SK-N-SH treated with all-trans-retinoic acid at 6 μM for 48 hours (cell line): ENCODE measurements at regions not wholly inside any gene's neighbourhood (a gene's known extent, or its start where the extent isn't known, plus 50 kb on each side); places are given as distances from the start of the nearest gene placed in this dataset.

ENCODE experiments used
- BACH2 ChIP-seq: fragments of 250-450 bp; sonication (Bioruptor Pico); IDR thresholded peaks from 2 replicates; pipeline ENCODE4 v1.9.0; 2021; ENCODE audit warnings: mild to moderate bottlenecking, borderline replicate concordance
- CSDC2 ChIP-seq: fragments of 250-450 bp; sonication (Bioruptor Pico); IDR thresholded peaks from 2 replicates; pipeline ENCODE4 v1.5.0; 2020; ENCODE audit warnings: mild to moderate bottlenecking, moderate library complexity
- ESRRG ChIP-seq: fragments of 250-450 bp; sonication (Bioruptor Pico); IDR thresholded peaks from 2 replicates; pipeline ENCODE4 v1.6.1; 2021; ENCODE audit warnings: mild to moderate bottlenecking
- PATZ1 ChIP-seq: fragments of 250-450 bp; sonication (Bioruptor Pico); IDR thresholded peaks from 2 replicates; pipeline ENCODE4 v1.8.0; 2020; ENCODE audit warnings: mild to moderate bottlenecking, moderate library complexity, borderline replicate concordance
- PPARA ChIP-seq: fragments of 250-450 bp; sonication (Bioruptor Pico); IDR thresholded peaks from 2 replicates; pipeline ENCODE4 v1.5.0; 2020; ENCODE audit warnings: mild to moderate bottlenecking, borderline replicate concordance
- RARB ChIP-seq: fragments of 250-450 bp; sonication (Bioruptor Pico); IDR thresholded peaks from 2 replicates; pipeline ENCODE4 v1.8.0; 2021; ENCODE audit warnings: mild to moderate bottlenecking, moderate library complexity
- SNAI2 ChIP-seq: fragments of 250-450 bp; sonication (Bioruptor Pico); IDR thresholded peaks from 2 replicates; pipeline ENCODE4 v1.5.0; 2020; ENCODE audit warnings: mild to moderate bottlenecking, moderate library complexity
- TCF4 ChIP-seq: fragments of 250-450 bp; sonication (Bioruptor Pico); IDR thresholded peaks from 2 replicates; pipeline ENCODE4 v1.8.0; 2021; ENCODE audit warnings: mild to moderate bottlenecking, moderate library complexity, borderline replicate concordance
- ZFP30 ChIP-seq: fragments of 450-650 bp; formaldehyde crosslinking; IDR thresholded peaks from 2 replicates; pipeline ENCODE4 v1.5.0; 2022; ENCODE audit warnings: mild to moderate bottlenecking, moderate library complexity
- ZNF8 ChIP-seq: fragments of 450-650 bp; formaldehyde crosslinking; IDR thresholded peaks from 2 replicates; pipeline ENCODE4 v1.5.0; 2020; ENCODE audit warnings: mild to moderate bottlenecking, moderate library complexity

GRCh38 chr5:40428815-40429214 is 250.9 kb upstream of the PTGER4 start:
- no peak for TF ChIP-seq PATZ1
- no peak for TF ChIP-seq BACH2 (CRISPR knock-in tag)
- no peak for TF ChIP-seq RARB
- no peak for TF ChIP-seq ZFP30 (CRISPR knock-in tag)
- TF ChIP-seq ESRRG (CRISPR knock-in tag), result no peak
- TF ChIP-seq TCF4 (CRISPR knock-in tag), result no peak
- no peak for TF ChIP-seq SNAI2 (CRISPR knock-in tag)
- TF ChIP-seq ZNF8 (CRISPR knock-in tag), result no peak
- no peak for TF ChIP-seq PPARA (CRISPR knock-in tag)
- no peak for TF ChIP-seq CSDC2 (CRISPR knock-in tag)
